ENCODE measurements at regions not wholly inside any gene's neighbourhood (a gene's known extent, or its start where the extent isn't known, plus 50 kb on each side); places are given as distances from the start of the nearest gene placed in this dataset.
"Not testable (repeated sequence)": the region's sequence is repeated elsewhere in the genome, so short reads cannot be mapped to it uniquely, and the experiment has no call there.

GRCh38 chr3:43838009-43838758, 147.4 kb downstream of the ABHD5 start:
- no peak for DNase-seq (ENCODE audit: low read depth in 3 of 3)

GRCh38 chr3:43838877-43839276, 148.1 kb downstream of the ABHD5 start:
- DNase-seq (ENCODE audit: low read depth in 3 of 3): no peak

DNA sequence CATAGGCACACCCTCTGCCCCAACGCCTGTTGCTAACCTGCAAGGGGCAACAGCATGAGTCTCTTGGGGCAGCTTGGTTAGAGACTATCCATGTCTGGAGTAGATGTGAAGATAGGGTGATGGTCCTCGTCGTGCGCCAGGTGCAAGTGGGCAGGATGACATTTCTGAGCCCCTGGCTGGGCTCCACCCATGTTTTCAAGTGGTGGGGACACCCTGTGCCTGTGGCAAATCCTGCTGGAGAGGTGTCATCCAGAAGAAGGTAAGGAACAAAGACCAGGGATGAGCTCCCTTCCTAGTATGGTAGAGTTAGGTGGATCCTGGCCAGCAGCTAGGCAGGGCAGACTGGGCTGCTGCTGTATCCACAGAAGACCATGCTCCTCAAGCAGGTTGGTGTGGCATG, 152.6 kb downstream of the ABHD5 start:
- no peak for DNase-seq (ENCODE audit: low read depth in 3 of 3)

- no peak for DNase-seq (ENCODE audit: low read depth in 3 of 3)
Observed at GRCh38 chr3:43844757-43845156, 154.0 kb downstream of the ABHD5 start.

DNA sequence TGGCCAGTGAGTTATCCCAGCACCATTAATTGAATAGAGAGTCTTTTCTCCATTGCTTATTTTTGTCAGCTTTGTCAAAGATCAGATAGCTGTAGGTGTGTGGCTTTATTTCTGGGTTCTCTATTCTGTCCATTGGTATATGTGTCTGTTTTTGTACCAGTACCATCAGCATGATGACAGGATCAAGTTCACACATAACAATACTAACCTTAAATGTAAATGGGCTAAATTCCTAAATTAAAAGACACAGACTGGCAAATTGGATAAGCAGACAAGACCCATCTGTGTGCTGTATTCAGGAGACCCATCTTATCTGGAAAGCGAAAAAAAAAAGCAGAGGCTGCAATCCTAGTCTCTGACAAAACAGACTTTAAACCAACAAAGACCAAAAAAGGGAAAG, 154.8 kb downstream of the ABHD5 start:
- not testable (repeated sequence) for DNase-seq (ENCODE audit: low read depth in 3 of 3)

DNA sequence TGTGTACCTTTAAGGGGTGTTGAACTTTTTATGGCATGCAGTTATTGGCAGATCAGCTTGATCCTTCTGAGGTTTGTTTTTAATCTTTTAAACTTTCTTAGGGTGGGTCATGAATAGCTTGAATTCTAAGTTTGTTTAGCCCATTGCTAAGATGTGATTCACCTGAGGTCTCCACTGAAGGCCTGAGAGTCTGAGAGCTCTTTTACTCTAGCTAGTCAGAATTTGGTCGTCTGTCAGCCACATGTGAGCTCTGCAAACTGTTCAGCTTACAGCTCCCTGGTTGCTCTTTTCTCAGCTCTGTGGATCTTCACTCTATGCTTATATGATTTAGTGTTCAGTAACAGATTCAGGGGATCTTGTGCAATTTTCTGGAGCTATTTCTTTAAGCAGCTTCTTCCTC, 161.3 kb downstream of the ABHD5 start:
- DNase-seq (ENCODE audit: low read depth in 3 of 3): no peak

DNA sequence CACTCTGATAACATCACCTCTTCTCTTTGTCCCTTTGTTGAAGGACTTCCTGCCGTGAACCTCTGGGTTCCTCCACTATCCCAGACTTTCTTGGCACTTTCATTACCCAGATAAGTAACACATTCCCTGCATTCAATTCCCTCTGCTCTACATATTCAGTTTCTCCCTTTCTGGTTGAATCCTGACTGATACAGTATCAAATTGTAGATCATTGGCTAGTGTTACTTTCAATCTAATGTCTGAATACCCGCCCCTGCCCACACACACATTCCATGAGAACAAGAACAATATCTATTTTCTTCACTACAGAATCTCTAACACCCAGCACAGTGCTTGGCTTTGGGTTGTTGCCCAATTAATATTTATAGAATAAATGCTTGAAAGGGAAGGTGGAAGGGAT, 163.5 kb downstream of the ABHD5 start:
- DNase-seq (ENCODE audit: low read depth in 3 of 3): no peak

DNA sequence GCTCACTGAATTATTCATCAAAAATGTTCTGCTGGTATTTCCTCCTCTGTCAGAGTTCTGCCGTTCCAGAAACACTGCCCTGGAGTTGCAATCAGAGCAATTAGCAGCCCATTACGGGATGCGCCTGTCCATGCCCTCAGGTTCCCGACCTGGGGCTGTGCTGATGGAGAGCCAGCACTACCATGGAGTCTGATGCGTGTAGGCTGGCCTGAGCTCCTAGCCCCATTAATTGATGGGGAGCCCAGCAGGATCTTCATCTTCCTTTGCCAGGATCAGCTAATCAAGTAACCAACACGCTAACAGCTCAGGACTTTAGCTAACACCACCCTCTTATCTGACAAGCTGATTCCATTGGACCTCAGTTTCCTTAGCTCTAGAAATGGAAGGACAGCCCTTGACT, 164.2 kb downstream of the ABHD5 start:
- DNase-seq (ENCODE audit: low read depth in 3 of 3): no peak

DNA sequence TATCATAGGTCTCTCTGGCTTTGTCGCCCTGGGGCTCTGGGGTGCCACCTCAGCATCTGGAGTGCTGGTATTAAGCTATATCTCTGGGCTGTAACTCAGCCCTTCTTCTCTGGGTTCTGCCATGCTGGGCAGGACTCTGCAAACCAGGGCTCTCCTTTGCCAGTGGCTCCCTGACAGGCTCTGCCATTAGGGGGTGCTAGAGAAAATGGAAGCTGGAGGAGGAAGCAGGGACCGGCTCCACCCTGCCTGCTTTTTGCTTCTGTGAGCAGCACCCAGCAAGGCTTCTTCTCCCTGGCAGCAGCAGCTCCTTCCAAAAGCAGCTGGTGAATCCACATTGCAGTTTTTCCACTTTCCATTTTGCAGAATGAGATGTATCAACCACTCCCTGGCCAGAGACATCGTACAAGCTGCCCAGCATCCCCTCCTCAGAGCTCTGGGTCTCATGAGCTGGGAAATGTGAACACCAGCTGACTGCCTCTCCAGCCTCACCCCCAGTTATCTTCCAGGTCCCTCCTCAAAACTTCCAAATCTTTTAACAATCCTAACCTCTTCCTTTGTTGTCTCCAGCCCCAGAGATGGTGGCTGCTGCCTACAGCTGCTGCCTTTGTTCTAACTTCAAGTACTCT, 165.0 kb downstream of the ABHD5 start:
- peak in 2 of 3 experiments; percentile 3 to 5 for DNase-seq (ENCODE audit: low read depth in 3 of 3)

DNA sequence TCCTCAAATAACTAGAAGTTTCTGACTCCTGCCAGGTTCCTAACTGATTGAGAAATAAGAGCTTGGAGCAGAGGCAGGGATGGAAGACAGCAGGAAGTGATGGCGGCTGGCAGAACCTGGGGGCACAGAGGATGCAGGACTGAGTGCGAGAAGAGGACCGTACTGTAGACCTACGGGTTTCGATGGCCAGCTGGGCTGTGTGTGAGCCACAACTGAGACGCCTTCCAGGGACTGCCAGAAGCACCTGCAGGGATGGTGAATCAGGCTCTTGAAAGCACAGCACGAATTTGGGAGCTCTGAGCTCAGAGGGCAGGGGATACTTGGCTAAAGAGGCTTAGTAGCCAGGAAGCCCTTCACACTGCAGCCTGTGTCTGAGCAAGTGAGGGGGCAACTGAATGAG, 165.6 kb downstream of the ABHD5 start:
- DNase-seq (ENCODE audit: low read depth in 3 of 3): no peak

DNA sequence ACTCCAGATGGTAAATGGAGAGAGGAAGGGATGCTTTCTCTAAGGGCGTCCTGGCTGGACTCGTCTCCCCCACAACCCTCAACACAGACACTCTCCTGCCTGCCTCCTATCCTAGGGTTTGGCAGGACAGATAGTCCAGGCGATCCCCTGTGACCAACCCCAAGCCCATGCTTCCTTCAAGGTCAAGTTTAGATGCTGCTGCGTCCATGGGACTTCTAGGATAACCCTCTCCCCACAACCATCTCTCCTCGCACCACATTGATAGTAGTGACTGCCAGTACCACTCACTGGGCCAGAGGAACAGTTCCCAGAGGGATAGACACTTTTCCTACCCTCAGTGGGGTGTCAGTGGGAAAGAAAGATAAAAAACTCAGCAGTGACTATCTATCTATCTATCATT, 166.0 kb downstream of the ABHD5 start:
- no peak for DNase-seq (ENCODE audit: low read depth in 3 of 3)

GRCh38 chr3:43857361-43858293, 166.9 kb downstream of the ABHD5 start:
- no peak for DNase-seq (ENCODE audit: low read depth in 3 of 3)

GRCh38 chr3:43858294-43858701, 167.6 kb downstream of the ABHD5 start:
- no peak for DNase-seq (ENCODE audit: low read depth in 3 of 3)

DNA sequence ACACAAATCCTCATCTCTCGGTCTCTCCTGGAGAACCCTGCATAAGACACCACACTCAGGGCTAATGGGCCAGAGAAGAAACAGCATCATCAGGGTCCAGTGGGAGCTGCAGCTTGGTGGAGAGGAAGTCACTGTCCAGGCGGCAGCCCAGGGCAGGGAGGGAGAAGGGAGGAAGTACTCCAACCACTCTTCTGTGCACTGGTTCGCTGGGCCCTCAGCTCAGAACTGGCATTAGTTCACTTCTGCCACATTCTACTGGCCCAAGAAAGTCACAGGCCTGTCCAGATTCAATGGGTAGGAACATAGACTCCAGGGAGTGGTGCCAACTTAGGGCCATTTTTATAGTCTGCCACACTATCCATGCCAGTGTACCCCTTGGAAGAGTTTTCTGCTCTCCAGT, 169.0 kb downstream of the ABHD5 start:
- DNase-seq (ENCODE audit: low read depth in 3 of 3): no peak

- DNase-seq (ENCODE audit: low read depth in 3 of 3): no peak
Observed at GRCh38 chr3:43861635-43862034, 170.9 kb downstream of the ABHD5 start.

DNA sequence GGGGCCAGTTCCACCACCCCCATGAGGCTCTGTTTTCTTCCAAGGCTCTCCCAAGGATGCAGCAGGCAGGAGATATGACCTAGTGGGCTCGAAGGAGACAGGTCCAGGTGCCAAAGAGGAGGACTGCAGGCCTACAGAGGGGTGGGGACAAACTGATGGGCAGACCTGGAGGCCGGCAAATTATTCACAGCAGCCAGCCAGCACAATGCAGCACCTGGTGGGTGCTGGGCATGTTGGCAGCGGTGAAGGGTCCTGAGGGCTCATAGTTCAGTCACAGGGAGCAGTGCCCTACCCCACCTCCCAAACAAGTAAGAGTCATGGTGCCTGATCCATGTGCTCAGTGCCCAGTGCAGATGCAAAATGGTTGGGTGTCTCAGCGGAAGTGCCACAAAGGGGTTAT, 171.7 kb downstream of the ABHD5 start:
- DNase-seq (ENCODE audit: low read depth in 3 of 3): no peak

DNA sequence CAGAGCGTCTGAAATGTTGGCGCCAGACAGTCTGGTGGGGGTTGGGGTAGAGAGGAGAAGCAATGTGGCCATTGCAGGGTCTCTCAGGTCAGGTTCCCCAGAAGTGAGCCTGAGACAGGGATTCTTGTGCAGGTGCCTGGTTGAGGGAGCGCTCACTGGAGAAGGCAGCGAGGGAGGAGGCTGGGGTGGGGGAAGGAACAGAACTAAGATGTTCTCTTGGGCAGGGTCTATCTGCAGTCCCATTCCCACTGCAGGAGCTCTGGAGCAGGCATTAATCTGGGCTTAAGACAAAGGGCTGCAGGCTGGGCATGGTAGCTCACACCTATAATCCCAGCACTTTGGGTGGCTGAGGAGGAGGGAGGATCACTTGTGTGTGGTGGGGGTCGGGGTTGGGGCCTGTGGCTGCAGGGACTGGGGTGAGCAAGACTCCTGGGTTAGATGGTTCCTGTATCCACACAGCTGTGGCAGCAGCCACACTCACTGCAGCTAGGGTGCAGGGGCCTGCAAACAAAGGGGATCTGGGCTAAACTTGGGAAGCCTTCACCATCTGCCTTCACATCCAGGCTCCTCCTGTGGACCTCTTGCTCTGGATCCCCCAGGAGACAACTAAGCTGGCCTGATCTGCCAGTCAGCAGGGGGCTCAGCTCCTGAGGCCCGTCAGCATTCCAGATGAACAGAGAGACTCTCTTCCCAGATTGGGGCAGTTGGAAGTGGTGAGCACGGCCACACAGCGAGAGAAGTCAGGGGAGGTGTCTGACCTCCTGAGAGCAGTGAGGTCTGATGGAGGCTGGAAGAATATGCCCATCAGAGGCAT, 172.5 kb downstream of the ABHD5 start:
- DNase-seq (ENCODE audit: low read depth in 3 of 3): no peak

GRCh38 chr3:43863966-43864933, 173.5 kb downstream of the ABHD5 start:
- DNase-seq (ENCODE audit: low read depth in 3 of 3): no peak

DNA sequence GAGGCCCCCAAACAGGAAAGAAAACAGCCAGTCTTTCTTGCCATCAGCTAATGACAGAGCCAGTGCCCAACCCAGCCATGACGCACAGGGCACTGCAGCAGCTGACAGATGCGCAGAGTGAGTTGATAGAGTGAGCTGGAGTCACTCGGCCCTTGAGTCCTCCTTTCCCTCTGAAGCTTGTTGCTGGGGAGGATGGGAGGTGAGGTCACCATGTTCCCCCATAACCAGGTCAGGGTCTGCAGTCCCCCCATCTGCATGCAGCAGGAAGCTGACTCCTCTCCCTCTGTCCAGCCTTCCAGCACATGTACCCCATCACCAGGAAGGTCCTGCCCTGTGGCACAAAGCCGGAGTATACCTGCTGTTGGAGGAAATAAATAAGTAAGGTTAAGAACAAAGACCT, 174.6 kb downstream of the ABHD5 start:
- DNase-seq (ENCODE audit: low read depth in 3 of 3): no peak

DNA sequence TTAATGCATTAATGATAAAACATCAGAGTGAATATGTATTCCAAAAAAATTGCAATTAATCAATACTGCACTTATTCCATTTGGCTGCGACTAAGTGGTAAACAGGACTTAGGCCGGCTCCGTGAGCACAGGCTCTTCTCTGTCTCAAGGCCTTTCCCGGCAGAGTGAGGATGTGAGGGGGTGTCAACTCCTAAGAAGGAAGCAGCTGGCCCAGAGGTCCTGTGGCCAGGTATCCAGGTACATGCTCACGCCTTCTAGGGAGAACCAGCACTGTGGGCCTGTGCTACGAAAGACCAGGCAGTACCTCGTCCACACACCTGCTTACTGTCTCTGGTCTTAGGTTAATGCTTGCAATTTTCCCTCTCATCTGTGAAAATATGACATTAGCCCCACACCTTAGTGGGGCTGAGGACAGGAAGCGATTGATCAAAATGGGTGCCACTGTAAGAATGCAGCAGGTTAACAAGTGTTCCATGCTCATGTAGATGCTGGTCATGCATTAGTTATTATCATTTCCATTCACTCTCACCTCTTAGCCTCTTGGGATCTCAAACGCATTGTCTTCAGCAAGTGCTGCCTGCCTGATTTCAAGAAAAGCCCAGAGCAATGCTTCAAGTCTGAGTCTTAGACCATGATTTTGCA, 175.3 kb downstream of the ABHD5 start:
- no peak for DNase-seq (ENCODE audit: low read depth in 3 of 3)

All from stimulated activated CD4-positive, alpha-beta T cell treated with anti-CD3 and anti-CD28 coated beads, TNF-alpha, amount 100 ng/mL, for 4 hours (primary cell).